Neutrophil (primary cell): ENCODE measurements at regions not wholly inside any gene's neighbourhood (a gene's known extent, or its start where the extent isn't known, plus 50 kb on each side); places are given as distances from the start of the nearest gene placed in this dataset.

Experiments used
- H3K27ac ChIP-seq: fragments of 200-600 bp; sonication (generic); 2 replicates; pipeline ENCODE4 v1.5.1; 2016; ENCODE audit warnings: mild to moderate bottlenecking, moderate library complexity
- H3K27me3 ChIP-seq: fragments of 200-600 bp; sonication (generic); 2 replicates; pipeline ENCODE4 v1.6.0; 2016; ENCODE audit warnings: mild to moderate bottlenecking
- H3K36me3 ChIP-seq: fragments of 200-600 bp; sonication (generic); 2 replicates; pipeline ENCODE4 v1.5.1; 2017
- H3K4me1 ChIP-seq, 2 experiments: fragments of 200-600 bp in 1 of 2; sonication (generic) in 1 of 2; 1 replicate in 1 of 2; 2 replicates in 1 of 2; pipeline versions ENCODE4 v1.5.1 to v1.6.1; 2013 to 2016; ENCODE audit warnings: low read depth in 1 of 2, low read length in 1 of 2, mild to moderate bottlenecking in 1 of 2, moderate library complexity in 1 of 2; ENCODE audit not compliant: control insufficient read depth in 1 of 2, insufficient read depth in 1 of 2
- H3K4me3 ChIP-seq, 2 experiments: fragments of 200-600 bp in 1 of 2; sonication (generic) in 1 of 2; 1 replicate in 1 of 2; 2 replicates in 1 of 2; pipeline ENCODE4 v1.5.1; 2013 to 2016; ENCODE audit warnings: low read depth in 1 of 2, low read length in 1 of 2, mild to moderate bottlenecking in 1 of 2, moderate library complexity in 1 of 2
- H3K9me3 ChIP-seq: fragments of 200-600 bp; sonication (generic); 2 replicates; pipeline ENCODE4 v1.5.1; 2016
- CTCF ChIP-seq: fragments of 200-600 bp; sonication (generic); IDR thresholded peaks from 2 replicates; pipeline ENCODE4 v1.5.1; 2016; ENCODE audit warnings: antibody characterized with exemption

GRCh38 chr3:193808317-193808716 is 215.3 kb downstream of the OPA1 start:
- no peak overlapping the region for H3K27ac ChIP-seq
- no peaks in the 10 kb centered on the region for H3K36me3 ChIP-seq
- H3K4me3 ChIP-seq, result no peak overlapping the region
- no peaks in the 10 kb centered on the region for H3K27me3 ChIP-seq
- H3K9me3 ChIP-seq, result no peaks in the 10 kb centered on the region
- no peaks in the 10 kb centered on the region for H3K4me1 ChIP-seq
- TF ChIP-seq CTCF, result no peak

- no peaks in the 10 kb centered on the region for H3K27me3 ChIP-seq
- no peaks in the 10 kb centered on the region for H3K9me3 ChIP-seq
- no peaks in the 10 kb centered on the region for H3K4me1 ChIP-seq
- no peak overlapping the region for H3K4me3 ChIP-seq
- H3K36me3 ChIP-seq, result no peaks in the 10 kb centered on the region
- no peak for TF ChIP-seq CTCF
- H3K27ac ChIP-seq, result no peak overlapping the region
These were observed 216.1 kb downstream of the OPA1 start for GRCh38 chr3:193809106-193809505.

GRCh38 chr3:193812078-193812725 is 219.2 kb downstream of the OPA1 start:
- Histone ChIP-seq H3K4me3 (no peak overlapping the region), H3K4me1 (no peaks in the 10 kb centered on the region), H3K36me3 (no peaks in the 10 kb centered on the region), H3K27me3 (no peaks in the 10 kb centered on the region), H3K27ac (no peak overlapping the region), H3K9me3 (no peaks in the 10 kb centered on the region)
- no peak for TF ChIP-seq CTCF

GRCh38 chr3:193812791-193813500 is 219.9 kb downstream of the OPA1 start:
- H3K36me3 ChIP-seq, result no peaks in the 10 kb centered on the region
- H3K9me3 ChIP-seq, result no peaks in the 10 kb centered on the region
- H3K4me1 ChIP-seq, result no peaks in the 10 kb centered on the region
- H3K27me3 ChIP-seq, result no peaks in the 10 kb centered on the region
- no peak overlapping the region for H3K4me3 ChIP-seq
- H3K27ac ChIP-seq, result no peak overlapping the region
- no peak for TF ChIP-seq CTCF

GRCh38 chr3:193813501-193813830 is 220.5 kb downstream of the OPA1 start:
- Histone ChIP-seq H3K4me3 (no peak overlapping the region), H3K4me1 (no peaks in the 10 kb centered on the region), H3K27me3 (no peaks in the 10 kb centered on the region), H3K9me3 (no peaks in the 10 kb centered on the region), H3K36me3 (no peaks in the 10 kb centered on the region), H3K27ac (no peak overlapping the region)
- TF ChIP-seq CTCF, result no peak
